HepG2 (cell line): ENCODE measurements at regions not wholly inside any gene's neighbourhood (a gene's known extent, or its start where the extent isn't known, plus 50 kb on each side); places are given as distances from the start of the nearest gene placed in this dataset.

Source experiments
- DMAP1 ChIP-seq: IDR thresholded peaks from 2 replicates; pipeline ENCODE4 v1.6.1; 2016
- KDM1A ChIP-seq: IDR thresholded peaks from 2 replicates; pipeline ENCODE4 v1.6.1; 2016; ENCODE audit warnings: missing compliant biosample characterization
- ZFX ChIP-seq: sonication (generic); formaldehyde crosslinking; IDR thresholded peaks from 2 replicates; pipeline ENCODE4 v1.4.0; 2020; ENCODE audit warnings: mild to moderate bottlenecking, low read depth, missing genetic modification reagents, moderate library complexity
- ZNF263 ChIP-seq: sonication (generic); formaldehyde crosslinking; IDR thresholded peaks from 2 replicates; pipeline ENCODE4 v1.4.0; 2020; ENCODE audit warnings: missing genetic modification reagents
- ZNF605 ChIP-seq: sonication (generic); formaldehyde crosslinking; IDR thresholded peaks from 2 replicates; pipeline ENCODE4 v1.8.0; 2022; ENCODE audit warnings: mild to moderate bottlenecking, missing genetic modification reagents
- ZNF766 ChIP-seq: sonication (generic); formaldehyde crosslinking; IDR thresholded peaks from 2 replicates; pipeline ENCODE4 v1.5.0; 2020; ENCODE audit warnings: missing genetic modification reagents, borderline replicate concordance
- TF ChIP-seq, protein P1 (sequence below): sonication (generic); formaldehyde crosslinking; IDR thresholded peaks from 2 replicates; pipeline ENCODE4 v1.4.0; 2020; ENCODE audit warnings: missing genetic modification reagents
- TF ChIP-seq, protein P2 (sequence below): sonication (generic); formaldehyde crosslinking; IDR thresholded peaks from 2 replicates; pipeline ENCODE4 v1.5.0; 2020; ENCODE audit warnings: mild to moderate bottlenecking, missing genetic modification reagents, moderate library complexity

DNA sequence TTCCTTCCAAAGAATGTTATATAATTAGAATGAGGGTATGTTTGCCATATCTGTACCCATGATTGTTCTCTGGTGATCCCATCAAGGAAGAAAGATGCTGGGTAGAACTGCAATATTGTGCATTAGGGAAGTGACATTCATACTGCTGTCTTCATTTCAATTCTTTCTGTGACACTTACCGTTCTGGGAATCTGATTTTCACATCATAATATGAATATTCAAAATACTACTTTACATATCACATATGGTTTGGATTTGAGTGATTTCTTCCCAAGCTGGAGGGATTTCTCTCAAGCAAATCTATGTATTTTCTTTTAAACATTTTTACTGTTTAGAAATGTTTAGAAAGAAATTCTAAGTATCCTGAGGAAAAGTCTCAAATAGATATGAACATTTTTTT lies 168.4 kb upstream of the DDX18 start:
- TF ChIP-seq, protein P1, sequence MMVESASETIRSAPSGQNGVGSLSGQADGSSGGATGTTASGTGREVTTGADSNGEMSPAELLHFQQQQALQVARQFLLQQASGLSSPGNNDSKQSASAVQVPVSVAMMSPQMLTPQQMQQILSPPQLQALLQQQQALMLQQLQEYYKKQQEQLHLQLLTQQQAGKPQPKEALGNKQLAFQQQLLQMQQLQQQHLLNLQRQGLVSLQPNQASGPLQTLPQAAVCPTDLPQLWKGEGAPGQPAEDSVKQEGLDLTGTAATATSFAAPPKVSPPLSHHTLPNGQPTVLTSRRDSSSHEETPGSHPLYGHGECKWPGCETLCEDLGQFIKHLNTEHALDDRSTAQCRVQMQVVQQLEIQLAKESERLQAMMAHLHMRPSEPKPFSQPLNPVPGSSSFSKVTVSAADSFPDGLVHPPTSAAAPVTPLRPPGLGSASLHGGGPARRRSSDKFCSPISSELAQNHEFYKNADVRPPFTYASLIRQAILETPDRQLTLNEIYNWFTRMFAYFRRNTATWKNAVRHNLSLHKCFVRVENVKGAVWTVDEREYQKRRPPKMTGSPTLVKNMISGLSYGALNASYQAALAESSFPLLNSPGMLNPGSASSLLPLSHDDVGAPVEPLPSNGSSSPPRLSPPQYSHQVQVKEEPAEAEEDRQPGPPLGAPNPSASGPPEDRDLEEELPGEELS = no peak
- TF ChIP-seq ZNF263 (no peak), ZNF605 (CRISPR knock-in tag) (no peak), DMAP1 (no peak), ZNF766 (CRISPR knock-in tag) (no peak), KDM1A (CRISPR knock-in tag) (no peak), ZFX (CRISPR knock-in tag) (no peak)
- TF ChIP-seq, protein P2, sequence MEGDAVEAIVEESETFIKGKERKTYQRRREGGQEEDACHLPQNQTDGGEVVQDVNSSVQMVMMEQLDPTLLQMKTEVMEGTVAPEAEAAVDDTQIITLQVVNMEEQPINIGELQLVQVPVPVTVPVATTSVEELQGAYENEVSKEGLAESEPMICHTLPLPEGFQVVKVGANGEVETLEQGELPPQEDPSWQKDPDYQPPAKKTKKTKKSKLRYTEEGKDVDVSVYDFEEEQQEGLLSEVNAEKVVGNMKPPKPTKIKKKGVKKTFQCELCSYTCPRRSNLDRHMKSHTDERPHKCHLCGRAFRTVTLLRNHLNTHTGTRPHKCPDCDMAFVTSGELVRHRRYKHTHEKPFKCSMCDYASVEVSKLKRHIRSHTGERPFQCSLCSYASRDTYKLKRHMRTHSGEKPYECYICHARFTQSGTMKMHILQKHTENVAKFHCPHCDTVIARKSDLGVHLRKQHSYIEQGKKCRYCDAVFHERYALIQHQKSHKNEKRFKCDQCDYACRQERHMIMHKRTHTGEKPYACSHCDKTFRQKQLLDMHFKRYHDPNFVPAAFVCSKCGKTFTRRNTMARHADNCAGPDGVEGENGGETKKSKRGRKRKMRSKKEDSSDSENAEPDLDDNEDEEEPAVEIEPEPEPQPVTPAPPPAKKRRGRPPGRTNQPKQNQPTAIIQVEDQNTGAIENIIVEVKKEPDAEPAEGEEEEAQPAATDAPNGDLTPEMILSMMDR (CRISPR knock-in tag) = no peak
